Femur (tissue), 1 donor: ENCODE measurements at regions not wholly inside any gene's neighbourhood (a gene's known extent, or its start where the extent isn't known, plus 50 kb on each side); places are given as distances from the start of the nearest gene placed in this dataset.

Experiments used
- DNase-seq: peaks from one replicate; pipeline ENCODE4 v3.0.0-alpha.2; 2017

DNA sequence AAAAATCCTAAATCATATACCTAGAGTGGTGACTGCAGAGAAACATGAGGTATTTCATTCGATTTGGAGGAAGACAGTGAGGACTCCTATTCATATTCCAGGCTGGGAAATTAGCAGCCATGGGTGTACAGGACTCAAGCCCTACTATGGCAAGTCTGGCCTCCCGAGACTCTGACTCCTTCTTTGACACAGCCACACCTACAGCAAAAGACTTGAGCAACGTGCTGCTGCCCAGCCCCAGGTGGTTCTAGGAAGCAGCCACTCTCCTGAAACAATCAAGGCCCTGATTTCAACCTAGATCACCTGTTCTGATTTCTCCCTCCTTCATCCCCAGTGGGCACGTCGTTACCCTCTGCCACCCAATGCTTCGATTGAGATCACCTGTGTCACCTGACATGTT is 84.0 kb upstream of the ATP11B start:
- no peak for DNase-seq

DNA sequence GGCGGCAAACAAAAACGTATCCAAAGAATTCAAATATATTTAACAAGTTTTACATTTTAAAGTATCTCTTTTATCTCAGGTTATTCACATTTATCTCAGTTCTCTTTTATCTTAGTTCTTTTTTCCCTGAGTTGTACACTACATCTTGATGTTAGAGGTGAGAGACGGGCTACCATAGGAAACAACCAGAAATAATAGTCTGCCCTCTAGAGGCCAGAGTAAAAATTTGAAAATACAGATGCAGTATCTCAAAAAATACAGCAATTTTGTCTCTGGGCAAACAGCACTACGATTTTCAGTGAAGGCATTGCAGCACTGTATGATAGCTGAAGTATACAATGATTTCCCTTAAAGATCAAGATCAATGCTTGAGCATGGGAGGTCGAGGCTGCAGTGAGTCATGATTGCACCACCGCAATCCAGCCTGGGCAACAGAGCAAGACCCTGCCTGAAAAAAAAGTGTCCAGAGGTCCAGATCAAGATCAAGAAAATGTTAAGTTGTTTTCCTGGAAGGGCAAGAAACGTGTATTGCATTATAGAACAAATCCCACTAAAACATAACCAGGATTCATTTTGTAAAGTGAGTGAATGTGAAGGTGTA is 82.6 kb upstream of the ATP11B start:
- no peak for DNase-seq

- DNase-seq: no peak
Measured at GRCh38 chr3:182711261-182711683, 82.0 kb upstream of the ATP11B start.

DNA sequence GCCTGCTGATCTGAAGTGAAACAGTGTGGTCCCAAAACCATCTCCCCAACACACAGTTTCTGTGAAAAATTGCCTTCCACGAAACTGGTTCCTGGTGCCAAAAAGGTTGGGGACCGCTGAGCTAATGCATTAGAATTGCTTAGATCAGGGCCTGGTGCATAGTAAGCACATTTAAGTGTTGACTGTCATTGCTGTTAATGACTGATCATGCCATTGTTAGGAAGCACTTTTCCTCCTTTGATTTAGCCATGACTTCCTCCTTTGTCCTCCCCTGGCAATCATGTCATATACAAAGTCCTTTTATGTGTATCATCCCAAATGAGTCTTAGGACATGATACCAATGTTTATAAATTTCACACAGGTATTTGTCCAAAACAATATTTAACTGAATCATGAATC is 81.5 kb upstream of the ATP11B start:
- no peak for DNase-seq

DNA sequence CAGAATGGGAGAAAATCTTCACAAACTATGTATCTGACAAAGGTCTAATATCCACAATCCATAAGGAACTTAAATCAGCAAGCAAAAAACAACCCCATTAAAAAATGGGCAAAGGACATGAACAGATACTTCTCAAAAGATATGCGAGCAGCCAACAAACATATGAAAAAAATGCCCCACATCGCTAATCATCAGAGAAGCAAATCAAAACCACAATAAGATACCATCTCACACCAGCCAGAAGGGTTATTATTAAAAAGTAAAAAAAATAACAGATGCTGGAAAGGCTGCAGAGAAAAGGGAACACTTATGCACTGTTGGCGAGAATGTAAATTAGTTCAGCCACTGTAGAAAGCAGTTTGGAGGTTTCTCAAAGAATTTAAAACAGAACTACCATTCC is 80.2 kb upstream of the ATP11B start:
- no peak for DNase-seq

DNA sequence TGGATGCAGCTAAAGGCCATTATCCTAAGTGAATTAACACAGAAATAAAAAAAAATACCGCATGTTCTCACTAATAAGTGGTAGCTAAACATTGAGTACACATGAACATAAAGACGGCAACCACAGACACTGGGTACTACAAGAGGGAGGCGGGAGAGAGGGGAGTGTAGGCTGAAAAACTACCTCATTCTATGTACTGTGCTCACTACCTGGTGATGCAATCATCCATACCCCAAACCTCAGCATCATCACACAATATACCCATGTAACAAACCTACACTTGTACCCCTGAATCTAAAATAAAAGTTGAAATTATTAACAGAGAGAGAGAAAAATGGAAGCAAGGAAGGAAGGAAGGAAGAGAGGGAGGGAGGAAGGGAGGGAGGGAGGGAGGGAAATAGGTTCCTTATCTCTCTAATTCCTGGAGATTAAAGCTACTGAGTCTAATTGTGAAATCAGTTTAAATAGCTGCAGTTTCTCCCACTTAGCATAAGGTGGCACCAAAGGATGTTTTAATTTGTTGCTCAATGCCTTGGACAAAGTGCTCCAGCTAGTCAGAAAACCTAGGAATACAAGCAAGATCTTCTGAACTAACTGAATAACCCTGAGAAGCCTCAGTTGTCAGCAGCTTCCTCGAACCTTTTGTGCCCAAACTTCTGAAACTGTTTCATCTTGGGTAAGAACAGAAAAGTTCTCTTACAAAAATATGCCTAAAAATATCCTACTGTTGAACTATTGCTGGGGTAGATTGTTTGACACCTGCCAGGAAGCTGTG is 79.4 kb upstream of the ATP11B start:
- DNase-seq: no peak

- DNase-seq: no peak
Measured at GRCh38 chr3:182715006-182715405, 78.3 kb upstream of the ATP11B start.

GRCh38 chr3:182716114-182716688 is 77.1 kb upstream of the ATP11B start:
- DNase-seq: no peak

GRCh38 chr3:182717216-182717615 is 76.1 kb upstream of the ATP11B start:
- DNase-seq: no peak

- DNase-seq: no peak
Measured at GRCh38 chr3:182722907-182723306, 70.4 kb upstream of the ATP11B start.

- DNase-seq: no peak
Measured at GRCh38 chr3:182723596-182723995, 69.7 kb upstream of the ATP11B start.

DNA sequence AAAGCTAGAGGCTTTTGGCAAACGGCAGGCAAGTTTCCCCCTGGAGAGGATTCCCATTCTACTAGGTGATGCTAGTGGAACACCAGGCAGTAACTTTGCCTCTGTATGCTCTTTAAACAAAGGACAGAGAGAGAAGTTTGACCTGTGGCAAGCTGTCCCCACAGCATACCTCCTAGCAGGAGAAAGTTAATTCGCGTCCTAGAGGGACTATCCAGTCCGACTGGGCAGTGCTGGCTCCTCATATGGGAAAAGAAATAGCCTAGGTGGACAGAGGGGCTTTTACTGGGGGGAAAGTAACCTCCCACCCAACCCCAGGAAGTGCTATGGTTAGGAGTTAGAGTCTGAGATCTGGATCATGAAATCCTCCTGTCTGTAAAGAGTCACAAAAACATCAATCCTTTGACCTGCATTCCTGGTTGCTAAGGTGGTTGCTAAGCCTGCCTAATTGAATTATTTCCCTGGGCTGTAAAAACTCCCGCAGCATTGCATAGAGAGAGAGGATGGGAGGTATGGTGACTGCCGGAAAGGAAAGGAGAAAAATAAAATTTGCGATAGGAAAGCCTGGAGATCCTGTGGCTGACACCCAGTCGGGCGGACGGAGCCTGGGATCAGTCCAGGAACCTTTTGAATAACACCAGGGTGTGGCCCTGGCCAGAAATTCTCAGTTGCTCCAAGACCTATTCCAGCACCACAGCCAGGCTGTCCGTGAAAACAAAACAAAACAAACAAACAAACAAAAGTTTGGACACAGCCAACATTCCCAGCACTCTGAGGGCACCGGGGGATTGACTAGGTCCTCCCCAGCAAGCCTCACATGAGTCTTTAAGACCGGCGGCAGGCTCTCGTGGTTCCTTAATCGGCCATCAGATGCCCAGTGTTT is 67.7 kb upstream of the ATP11B start:
- no peak for DNase-seq

GRCh38 chr3:182726258-182727142 is 66.8 kb upstream of the ATP11B start:
- no peak for DNase-seq

GRCh38 chr3:182728238-182728637 is 65.1 kb upstream of the ATP11B start:
- DNase-seq: no peak

DNA sequence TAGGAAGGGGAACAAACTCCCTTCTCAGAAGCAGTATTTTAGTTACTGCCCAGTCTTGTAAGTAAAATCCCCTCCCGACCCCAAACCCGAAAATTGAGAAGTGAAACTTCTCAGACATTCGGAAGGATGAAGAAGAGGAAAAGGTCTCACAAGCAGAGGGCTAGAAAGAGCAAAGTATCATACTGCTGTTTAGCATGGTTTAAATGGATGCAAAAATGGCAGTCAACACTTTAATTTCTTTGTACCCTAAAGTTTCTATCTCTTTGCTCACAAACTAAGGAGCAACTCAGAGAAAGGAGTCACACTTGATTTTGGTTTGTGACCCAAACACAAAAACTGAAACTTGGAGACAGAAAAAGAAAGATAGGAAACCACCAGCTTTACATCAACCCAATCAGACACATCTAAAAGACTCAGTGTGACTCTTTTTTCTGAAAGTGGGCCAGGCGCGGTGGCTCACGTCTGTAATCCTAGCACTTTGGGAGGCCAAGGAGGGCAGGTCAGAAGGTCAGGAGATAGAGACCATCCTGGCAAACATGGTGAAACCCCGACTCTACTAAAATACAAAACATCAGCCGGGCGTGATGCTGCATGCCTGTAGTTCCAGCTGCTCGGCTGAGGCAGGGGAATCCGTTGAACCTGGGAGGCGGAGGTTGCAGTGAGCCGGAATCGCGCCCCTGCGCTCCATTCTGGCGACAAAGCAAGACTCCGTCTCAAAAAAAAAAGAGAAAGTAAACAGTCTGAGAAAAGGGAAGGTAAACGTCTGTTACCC is 63.2 kb upstream of the ATP11B start:
- no peak for DNase-seq

DNA sequence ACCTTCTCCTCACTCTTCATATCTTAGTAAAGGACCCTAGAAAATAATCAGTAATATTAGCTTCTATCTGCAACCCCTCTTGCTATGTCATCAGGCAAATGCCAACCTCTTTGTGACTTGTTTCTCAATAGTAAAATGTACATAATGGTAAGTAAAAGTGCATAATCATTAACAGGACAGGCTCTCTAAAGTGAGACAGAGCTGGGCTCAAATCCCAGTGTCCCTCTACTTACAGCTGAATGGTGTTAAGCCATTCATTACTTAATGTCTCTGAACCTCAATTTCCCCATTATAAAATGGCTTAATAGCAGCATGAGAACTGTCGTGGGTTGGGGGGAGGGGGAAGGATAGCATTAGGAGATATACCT is 62.6 kb upstream of the ATP11B start:
- no peak for DNase-seq

DNA sequence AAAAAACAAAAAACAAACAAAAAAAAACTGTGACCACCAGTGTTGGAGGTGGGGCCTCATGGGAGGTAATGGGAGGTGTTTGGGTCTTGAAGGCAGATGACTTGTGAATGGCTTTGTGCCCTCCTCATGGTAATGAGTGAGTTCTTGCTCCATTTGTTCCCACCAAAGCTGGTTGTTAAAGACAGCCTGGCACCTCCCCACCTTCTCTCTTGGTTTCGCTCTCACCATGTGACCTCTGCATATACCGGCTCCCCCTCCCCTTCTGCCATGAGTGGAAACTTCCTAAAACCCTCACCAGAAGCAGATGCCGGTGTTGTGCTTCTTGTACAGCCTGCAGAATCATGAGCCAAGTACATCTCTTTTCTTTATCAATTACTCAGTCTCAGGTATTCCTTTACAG is 61.5 kb upstream of the ATP11B start:
- no peak for DNase-seq

GRCh38 chr3:182732232-182733015 is 60.9 kb upstream of the ATP11B start:
- no peak for DNase-seq

DNA sequence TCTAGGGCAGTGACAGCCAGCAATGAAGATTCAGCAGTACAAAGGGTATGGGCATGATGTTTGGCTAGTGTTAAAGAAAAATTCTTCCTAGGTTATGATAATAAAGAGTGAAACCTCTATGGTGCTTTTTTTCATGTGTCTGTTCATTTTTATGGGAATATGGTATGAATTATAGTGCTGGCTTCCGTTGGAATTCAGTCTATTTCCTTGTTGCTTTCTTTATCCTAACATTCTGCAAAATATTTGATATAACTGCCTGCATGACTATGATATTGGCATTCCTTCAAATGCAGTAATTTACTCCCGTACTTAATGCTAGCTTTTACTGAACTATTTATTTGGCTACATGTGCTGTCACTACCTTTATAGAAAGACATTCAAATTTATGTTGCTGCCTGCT is 57.6 kb upstream of the ATP11B start:
- DNase-seq: no peak

DNA sequence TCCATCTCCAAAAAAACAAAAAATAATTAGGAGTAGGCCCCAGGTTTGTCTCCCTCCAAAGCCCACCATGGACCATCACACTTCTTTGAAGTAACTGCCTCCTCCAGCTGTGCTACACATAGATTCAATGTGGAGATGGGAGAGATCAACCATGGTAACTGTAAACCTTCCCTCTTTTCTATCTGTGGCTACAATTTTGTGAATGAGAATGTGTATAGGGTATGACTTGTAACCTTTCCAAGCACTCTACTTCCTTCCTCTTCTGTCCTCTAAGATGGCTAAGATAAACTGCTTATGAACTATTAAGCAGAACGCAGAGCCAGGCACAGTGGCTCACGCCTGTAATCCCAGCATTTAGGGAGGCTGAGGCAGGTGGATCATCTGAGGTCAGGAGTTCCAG is 55.5 kb upstream of the ATP11B start:
- no peak for DNase-seq
